HuH-7 (cell line): ENCODE measurements at regions not wholly inside any gene's neighbourhood (a gene's known extent, or its start where the extent isn't known, plus 50 kb on each side); places are given as distances from the start of the nearest gene placed in this dataset.
"Not testable (repeated sequence)": the region's sequence is repeated elsewhere in the genome, so short reads cannot be mapped to it uniquely, and the experiment has no call there.

Experiments
- DNase-seq: peaks from one replicate; pipeline ENCODE4 v3.0.0; 2011; ENCODE audit warnings: low spot score

- no peak for DNase-seq
These were observed 73.3 kb upstream of the SGK1 start for GRCh38 chr6:134391205-134391604.

DNA sequence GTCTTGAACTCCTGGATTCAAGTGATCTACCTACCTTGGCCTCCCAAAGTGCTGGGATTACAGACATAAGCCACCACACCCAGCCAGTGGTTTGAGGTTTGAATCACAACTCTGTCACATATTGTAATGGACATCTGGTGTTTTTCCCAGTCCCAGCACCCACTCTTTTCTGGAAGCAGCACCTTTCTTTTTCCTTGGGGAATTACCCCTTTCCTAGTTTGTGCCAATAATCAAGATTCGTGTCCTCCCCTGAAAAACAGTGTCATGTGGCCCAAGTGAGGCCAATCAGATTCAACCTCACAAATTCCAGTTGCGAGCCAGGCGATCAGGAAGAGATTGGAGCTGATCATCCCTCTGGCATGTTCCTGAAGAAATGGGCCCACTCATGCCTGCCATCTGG is 71.7 kb upstream of the SGK1 start:
- DNase-seq: no peak

DNA sequence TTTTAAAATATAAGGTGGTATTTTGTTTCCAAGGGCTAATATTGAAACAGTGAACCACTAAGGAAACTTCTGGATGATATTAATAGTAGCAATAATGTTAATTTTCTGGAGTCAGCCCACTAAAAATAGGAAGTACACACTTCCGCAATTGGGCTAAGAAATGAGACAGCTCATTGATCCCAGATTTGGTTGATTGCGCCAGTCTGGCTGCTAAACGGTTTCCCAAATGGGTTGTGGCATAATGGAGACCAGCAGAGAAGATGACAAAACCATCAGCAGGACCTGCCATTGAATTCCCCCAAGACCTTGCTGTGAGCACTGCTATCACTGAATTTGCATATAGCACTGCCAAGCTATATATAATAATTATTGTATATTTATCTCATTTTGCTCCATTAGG is 71.2 kb upstream of the SGK1 start:
- DNase-seq: no peak

GRCh38 chr6:134386482-134386881 is 68.6 kb upstream of the SGK1 start:
- DNase-seq: not testable (repeated sequence)

GRCh38 chr6:134381959-134382358 is 64.0 kb upstream of the SGK1 start:
- DNase-seq: no peak

DNA sequence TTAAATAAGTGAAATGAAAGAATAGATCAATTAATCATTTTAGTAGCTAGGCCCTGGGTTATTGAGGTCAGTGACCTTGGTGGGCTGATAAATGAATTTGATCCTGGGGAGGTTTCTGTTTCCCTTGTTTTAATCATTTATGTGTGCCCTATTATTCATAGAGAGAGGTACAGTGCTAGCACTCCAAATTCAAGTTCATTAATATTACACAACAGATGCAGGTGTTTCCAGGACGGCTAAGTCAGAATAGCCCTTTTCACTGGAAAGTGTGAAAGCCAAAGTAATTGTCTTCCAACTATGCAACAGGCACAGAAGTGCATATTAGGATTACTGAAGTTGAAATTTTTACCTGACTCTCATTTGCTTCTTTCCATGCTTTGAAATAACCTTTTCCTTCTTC is 61.7 kb upstream of the SGK1 start:
- no peak for DNase-seq

DNA sequence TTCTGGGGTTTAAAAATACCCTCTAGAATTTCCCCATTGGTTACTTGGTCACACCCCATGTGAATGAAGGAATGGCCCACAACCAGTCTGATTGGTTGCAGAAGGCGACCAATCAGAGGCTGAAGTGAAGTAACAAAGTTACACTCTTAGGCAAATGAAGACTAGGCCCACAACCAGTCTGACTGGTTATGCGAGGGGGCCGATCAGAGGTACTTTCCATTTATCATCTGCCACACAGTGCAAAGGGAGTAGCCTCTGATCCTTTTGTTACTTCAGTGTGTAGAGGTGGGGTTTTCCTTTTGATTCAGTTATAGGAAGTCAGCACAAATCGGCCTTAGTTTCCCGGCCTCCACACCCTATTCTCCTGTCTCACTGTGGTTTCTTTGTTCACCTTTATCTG is 61.2 kb upstream of the SGK1 start:
- no peak for DNase-seq

- no peak for DNase-seq
These were observed 60.5 kb upstream of the SGK1 start for GRCh38 chr6:134378426-134378825.

DNA sequence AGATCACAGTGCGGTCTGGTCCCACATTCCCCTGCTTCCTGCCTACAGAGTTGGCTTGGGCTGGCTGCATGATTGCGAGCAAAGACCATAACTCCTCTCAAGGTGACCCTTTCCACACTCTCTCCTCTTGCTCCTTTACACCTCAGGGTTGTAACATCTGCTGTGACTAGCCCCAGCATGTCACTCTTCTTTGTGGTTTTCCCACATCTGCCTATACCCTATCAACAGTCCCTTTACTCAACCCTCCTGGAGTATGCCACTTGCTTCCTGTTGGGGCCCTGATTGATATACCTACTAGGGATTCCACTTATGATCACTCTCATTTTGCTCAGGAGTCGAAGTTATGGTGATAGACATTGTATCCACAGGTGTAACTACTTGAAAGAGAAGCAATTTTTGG is 58.9 kb upstream of the SGK1 start:
- no peak for DNase-seq

DNA sequence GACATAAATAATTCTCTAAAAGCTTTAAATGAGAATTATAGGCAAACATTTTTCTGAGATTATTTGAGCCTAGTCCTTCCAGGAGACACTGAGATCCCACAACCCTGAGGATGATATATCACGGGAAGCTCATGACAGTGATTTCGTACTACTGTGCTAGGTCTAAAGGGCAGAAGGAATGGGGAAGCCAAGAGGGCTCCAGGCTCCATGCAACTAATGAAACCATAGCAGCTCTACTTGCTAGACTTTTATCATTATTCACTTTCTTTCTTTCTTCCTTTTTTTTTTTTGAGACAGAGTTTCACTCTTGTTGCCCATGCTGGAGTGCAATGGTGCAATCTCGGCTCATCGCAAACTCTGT is 57.3 kb upstream of the SGK1 start:
- no peak for DNase-seq

DNA sequence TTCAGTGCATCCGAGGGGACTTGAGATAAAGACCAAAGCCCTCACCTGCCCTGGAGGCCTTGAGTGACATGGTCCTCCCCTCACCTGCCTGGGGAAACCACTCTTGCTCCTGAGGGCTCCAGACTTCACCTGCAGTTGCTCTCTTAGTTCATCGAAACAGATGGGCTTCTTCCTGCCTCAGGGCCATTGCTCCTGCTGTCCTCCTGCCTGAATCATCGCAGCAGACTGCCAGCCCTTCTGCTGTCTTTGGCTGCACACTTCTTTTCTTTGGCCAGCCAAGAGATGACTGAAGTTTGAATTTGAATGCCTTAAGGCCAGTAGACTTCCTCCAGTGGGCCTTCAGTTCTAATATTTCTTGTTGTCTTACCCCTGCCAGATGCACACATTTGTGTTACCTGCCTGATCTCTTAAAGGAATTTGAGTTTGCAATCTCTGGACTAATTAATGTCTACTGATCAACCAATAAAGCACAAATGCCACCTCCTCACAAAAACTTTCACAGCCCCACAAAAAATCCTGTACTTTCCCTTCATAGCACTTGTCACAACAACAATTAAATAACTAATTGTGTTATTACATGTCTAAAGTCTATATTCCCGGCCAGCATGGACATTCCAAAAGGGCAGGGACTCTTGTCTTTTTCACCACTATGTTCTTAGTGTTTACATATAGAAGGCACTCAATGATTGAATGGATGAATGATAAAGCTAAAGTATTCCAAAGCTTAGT is 56.7 kb upstream of the SGK1 start:
- no peak for DNase-seq

DNA sequence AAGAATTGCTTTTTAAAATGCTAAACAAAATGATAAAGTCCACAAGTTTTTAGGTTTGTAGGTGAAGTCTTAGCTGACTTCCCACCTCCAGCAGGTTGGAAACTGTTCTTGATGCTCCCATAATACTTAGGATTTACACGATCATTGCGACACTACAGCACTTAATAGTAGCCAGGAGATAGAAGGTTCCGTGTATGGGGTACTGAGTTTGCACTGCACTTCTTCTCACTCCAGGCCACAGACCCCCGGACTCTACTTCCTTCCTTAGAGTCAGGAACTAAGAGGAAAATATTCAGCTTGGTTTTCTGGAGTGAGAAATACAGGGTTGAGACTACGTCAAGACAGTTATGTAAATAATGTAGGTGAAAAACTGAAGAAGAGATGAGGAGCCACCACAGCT is 56.1 kb upstream of the SGK1 start:
- no peak for DNase-seq

DNA sequence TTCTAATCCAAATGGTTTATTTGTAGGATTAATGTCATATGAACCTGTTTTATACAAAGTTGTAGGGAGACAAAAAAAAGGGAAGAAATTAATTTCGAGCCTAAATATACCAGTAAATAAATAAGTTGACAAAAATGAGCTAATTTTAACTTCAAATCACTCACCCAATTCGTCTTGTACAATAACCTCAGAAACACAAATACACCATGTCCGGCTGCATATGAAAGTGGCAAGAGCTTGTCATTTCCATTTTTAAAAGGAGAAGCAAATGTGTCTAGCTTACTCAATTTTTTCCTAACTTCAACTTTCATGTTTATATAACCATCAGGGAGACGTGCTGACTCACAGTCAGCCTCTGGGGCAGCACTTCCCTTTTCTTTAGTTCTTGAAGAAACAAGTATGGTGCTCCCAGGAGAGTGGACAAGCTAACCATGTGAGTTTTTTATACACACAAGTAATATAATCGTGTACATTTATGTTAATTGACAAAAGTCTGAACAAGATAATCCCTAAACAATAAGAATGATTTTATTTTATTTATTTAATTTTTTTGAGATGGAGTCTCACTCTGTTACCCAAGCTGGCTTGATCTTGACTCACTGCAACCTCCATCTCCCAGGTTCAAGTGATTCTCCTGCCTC is 55.5 kb upstream of the SGK1 start:
- DNase-seq: no peak

DNA sequence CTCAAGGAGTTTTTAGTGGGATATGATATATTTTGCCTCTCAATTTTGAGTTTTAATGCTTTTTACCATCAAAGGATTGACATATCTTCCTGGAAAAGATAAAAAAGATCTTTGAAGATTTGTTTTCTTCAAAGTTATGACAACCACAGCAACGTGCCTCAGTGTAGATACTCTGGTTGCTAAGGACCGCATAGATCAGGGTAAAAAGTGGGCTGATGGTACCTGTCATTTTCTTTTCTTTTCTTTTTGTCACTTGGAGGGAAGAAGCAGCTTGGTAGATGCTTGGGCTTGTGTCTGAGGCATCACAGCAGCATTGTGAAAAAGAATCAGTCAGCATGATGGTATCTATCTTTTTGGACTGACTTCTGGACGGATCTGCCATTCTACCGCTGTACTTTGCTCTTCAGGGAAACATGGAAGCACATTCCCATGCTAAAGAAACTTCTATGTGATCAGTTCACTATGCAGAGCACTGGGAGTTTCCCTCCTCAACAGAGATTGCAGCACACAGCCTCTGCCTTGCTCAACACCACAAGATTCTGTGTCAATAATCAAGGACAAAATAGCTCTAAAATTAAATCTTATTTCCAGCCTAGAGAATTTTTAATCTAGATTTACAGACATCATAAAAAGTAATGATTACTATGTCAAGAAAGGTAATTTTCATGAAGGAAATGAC is 54.8 kb upstream of the SGK1 start:
- peak; percentile 32 for DNase-seq

GRCh38 chr6:134368670-134369069 is 50.8 kb upstream of the SGK1 start:
- no peak for DNase-seq
